ENCODE measurements at regions not wholly inside any gene's neighbourhood (a gene's known extent, or its start where the extent isn't known, plus 50 kb on each side); places are given as distances from the start of the nearest gene placed in this dataset.
A peak's percentile ranks its signal among the peaks of the same experiment; 100 is the strongest.

DNA sequence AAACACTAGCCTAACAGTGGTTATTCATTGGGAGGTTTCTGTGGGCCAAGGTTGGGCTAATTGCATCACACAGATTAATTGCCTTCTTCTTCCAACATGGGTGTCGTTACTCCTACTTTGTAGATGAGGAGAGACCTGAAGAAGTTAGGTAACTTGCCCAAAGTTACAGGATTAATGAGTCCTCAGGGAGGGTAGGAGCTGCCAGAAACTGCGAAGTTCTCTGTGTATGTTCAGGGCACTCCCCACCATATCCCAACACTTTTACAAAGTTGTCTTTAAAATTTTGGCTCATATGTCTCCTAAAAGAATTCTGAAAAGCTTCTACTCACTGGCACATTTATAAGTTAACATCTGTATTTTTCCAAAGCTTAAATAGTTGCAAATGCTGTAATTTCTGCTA lies 323.5 kb upstream of the HSF2 start:
- intact Hi-C loops (cut with DNase I): no loop called here
- Histone ChIP-seq H3K36me3 (ENCODE audit: control insufficient read depth in 2 of 3, insufficient read depth in 3 of 3, low read length in 3 of 3) (no peaks in the 10 kb centered on the region), H3K4me1 (ENCODE audit: control insufficient read depth in 2 of 3, insufficient read depth in 2 of 3, low read depth in 1 of 3, low read length in 3 of 3) (no peaks in the 10 kb centered on the region), H3K27ac (ENCODE audit: low read depth in 2 of 2, low read length in 2 of 2) (no peak overlapping the region), H3K9me3 (ENCODE audit: control insufficient read depth in 2 of 3, insufficient read depth in 1 of 3, low read length in 3 of 3) (no peaks in the 10 kb centered on the region), H3K4me3 (ENCODE audit: low read length in 3 of 3) (no peak overlapping the region), H3K27me3 (ENCODE audit: control insufficient read depth, insufficient read depth, low read length) (no peaks in the 10 kb centered on the region), H3K9ac (ENCODE audit: low read length in 3 of 3) (no peak overlapping the region)
- FAIRE-seq (no peak), DNase-seq (no peak)
- TF ChIP-seq, protein P1, sequence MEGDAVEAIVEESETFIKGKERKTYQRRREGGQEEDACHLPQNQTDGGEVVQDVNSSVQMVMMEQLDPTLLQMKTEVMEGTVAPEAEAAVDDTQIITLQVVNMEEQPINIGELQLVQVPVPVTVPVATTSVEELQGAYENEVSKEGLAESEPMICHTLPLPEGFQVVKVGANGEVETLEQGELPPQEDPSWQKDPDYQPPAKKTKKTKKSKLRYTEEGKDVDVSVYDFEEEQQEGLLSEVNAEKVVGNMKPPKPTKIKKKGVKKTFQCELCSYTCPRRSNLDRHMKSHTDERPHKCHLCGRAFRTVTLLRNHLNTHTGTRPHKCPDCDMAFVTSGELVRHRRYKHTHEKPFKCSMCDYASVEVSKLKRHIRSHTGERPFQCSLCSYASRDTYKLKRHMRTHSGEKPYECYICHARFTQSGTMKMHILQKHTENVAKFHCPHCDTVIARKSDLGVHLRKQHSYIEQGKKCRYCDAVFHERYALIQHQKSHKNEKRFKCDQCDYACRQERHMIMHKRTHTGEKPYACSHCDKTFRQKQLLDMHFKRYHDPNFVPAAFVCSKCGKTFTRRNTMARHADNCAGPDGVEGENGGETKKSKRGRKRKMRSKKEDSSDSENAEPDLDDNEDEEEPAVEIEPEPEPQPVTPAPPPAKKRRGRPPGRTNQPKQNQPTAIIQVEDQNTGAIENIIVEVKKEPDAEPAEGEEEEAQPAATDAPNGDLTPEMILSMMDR (IDR thresholded peaks at IDR 0.05; ENCODE audit: borderline replicate concordance, extremely low read depth, insufficient read depth): no peak

DNA sequence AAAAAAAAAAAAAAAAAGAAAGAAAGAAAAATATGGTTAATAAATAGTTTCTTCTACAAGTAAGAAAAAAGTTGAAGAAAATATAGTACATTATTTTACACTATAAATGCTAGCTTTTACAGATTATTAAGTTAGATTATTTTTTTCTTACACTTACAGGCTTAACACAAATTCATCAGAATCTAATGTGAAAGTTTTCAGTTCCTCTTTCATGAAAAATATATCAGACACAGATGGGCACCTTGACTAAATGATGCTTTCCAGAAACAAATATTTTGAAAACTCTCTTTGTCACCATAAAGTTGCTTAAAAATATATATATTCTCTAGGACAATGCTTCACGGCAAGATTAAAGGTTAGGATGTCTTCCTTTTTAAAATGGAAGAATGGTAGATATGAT lies 321.8 kb upstream of the HSF2 start:
- H3K9me3 ChIP-seq (ENCODE audit: control insufficient read depth in 2 of 3, insufficient read depth in 1 of 3, low read length in 3 of 3): no peaks in the 10 kb centered on the region
- DNase-seq (no peak), FAIRE-seq (no peak)
- no peak overlapping the region for H3K27ac ChIP-seq (ENCODE audit: low read depth in 2 of 2, low read length in 2 of 2)
- intact Hi-C loops (cut with DNase I): no loop called here
- TF ChIP-seq, protein P1 (IDR thresholded peaks at IDR 0.05; ENCODE audit: borderline replicate concordance, extremely low read depth, insufficient read depth): no peak
- H3K27me3 ChIP-seq (ENCODE audit: control insufficient read depth, insufficient read depth, low read length): no peaks in the 10 kb centered on the region
- H3K4me3 ChIP-seq (ENCODE audit: low read length in 3 of 3): no peak overlapping the region
- no peak overlapping the region for H3K9ac ChIP-seq (ENCODE audit: low read length in 3 of 3)
- H3K4me1 ChIP-seq (ENCODE audit: control insufficient read depth in 2 of 3, insufficient read depth in 2 of 3, low read depth in 1 of 3, low read length in 3 of 3): no peaks in the 10 kb centered on the region
- H3K36me3 ChIP-seq (ENCODE audit: control insufficient read depth in 2 of 3, insufficient read depth in 3 of 3, low read length in 3 of 3): no peaks in the 10 kb centered on the region

DNA sequence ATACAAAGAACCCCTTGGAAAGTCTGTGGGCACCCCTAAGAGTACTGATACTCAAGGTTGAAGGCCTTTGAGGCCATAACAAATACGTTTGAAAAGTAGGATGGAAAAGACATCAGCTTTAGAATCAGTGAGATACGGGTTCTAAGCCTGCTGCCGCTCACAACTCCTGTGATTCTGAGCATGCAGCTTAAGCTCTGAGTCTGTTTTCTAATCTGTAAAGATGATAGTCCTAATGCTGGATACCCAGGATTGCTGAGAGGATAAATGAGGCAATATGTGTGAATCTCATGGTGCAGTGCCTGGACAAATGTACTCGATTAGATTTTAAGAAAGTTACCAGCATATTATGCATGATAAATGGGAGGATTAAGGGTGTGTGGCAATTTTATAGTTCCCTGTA lies 321.0 kb upstream of the HSF2 start:
- DNase-seq: no peak
- Histone ChIP-seq H3K9ac (ENCODE audit: low read length in 3 of 3) (no peak overlapping the region), H3K4me3 (ENCODE audit: low read length in 3 of 3) (no peak overlapping the region), H3K36me3 (ENCODE audit: control insufficient read depth in 2 of 3, insufficient read depth in 3 of 3, low read length in 3 of 3) (no peaks in the 10 kb centered on the region), H3K27ac (ENCODE audit: low read depth in 2 of 2, low read length in 2 of 2) (no peak overlapping the region), H3K27me3 (ENCODE audit: control insufficient read depth, insufficient read depth, low read length) (no peaks in the 10 kb centered on the region), H3K9me3 (ENCODE audit: control insufficient read depth in 2 of 3, insufficient read depth in 1 of 3, low read length in 3 of 3) (no peaks in the 10 kb centered on the region), H3K4me1 (ENCODE audit: control insufficient read depth in 2 of 3, insufficient read depth in 2 of 3, low read depth in 1 of 3, low read length in 3 of 3) (no peaks in the 10 kb centered on the region)
- TF ChIP-seq, protein P1 (IDR thresholded peaks at IDR 0.05; ENCODE audit: borderline replicate concordance, extremely low read depth, insufficient read depth): no peak
- FAIRE-seq: no peak
- intact Hi-C loops (cut with DNase I): no loop called here

DNA sequence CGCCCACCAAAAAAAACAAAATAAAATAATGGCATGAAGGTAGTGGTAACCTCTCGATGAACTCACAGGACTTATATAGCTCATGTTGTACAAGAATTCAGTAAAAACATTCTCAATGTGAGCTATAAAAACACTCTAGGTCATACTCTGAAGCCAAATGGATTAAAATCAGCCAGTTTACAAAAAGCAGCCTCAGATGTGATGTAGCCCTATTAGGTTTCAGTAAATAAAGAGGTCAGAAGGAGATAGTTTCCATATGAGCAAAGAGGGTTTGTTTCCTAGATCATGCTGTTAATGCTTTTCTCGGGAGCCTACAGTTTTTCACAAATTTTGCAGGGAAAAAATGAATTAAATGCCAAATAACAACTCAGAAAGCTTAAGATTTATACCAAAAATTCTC lies 319.5 kb upstream of the HSF2 start:
- peak in 2 of 5 donors; percentile 24 to 25 for DNase-seq
- Histone ChIP-seq H3K4me1 (ENCODE audit: control insufficient read depth in 2 of 3, insufficient read depth in 2 of 3, low read depth in 1 of 3, low read length in 3 of 3) (no peaks in the 10 kb centered on the region), H3K27ac (ENCODE audit: low read depth in 2 of 2, low read length in 2 of 2) (no peak overlapping the region), H3K27me3 (ENCODE audit: control insufficient read depth, insufficient read depth, low read length) (no peaks in the 10 kb centered on the region), H3K9me3 (ENCODE audit: control insufficient read depth in 2 of 3, insufficient read depth in 1 of 3, low read length in 3 of 3) (no peaks in the 10 kb centered on the region), H3K4me3 (ENCODE audit: low read length in 3 of 3) (no peak overlapping the region), H3K9ac (ENCODE audit: low read length in 3 of 3) (no peak overlapping the region), H3K36me3 (ENCODE audit: control insufficient read depth in 2 of 3, insufficient read depth in 3 of 3, low read length in 3 of 3) (no peaks in the 10 kb centered on the region)
- TF ChIP-seq, protein P1 (IDR thresholded peaks at IDR 0.05; ENCODE audit: borderline replicate concordance, extremely low read depth, insufficient read depth): no peak
- FAIRE-seq: no peak
- intact Hi-C loops (cut with DNase I): no loop called here
